Transverse colon (tissue), 4 donors: ENCODE measurements at regions not wholly inside any gene's neighbourhood (a gene's known extent, or its start where the extent isn't known, plus 50 kb on each side); places are given as distances from the start of the nearest gene placed in this dataset.

Experiments
- DNase-seq: peaks from one replicate; pipeline ENCODE4 v3.0.0-alpha.2; 2019
- H3K27ac ChIP-seq, 4 donors: fragments of 200-600 bp; sonication (generic); 2 replicates each; pipeline ENCODE4 v1.5.1; 2016 to 2018; ENCODE audit warnings: inconsistent platforms in 4 of 4
- H3K27me3 ChIP-seq: fragments of 200-600 bp; sonication (generic); 2 replicates; pipeline ENCODE4 v1.5.1; 2017; ENCODE audit warnings: inconsistent platforms
- H3K36me3 ChIP-seq, 4 donors: fragments of 200-600 bp; sonication (generic); 2 replicates each; pipeline ENCODE4 v1.5.1; 2017 to 2019; ENCODE audit warnings: inconsistent platforms in 4 of 4
- H3K4me1 ChIP-seq, 4 donors: fragments of 200-600 bp; sonication (generic); 2 replicates each; pipeline ENCODE4 v1.5.1; 2017 to 2020; ENCODE audit warnings: inconsistent platforms in 4 of 4
- H3K4me3 ChIP-seq, 4 donors: fragments of 200-600 bp; sonication (generic); 1 replicate in 1 of 4; 2 replicates in 3 of 4; pipeline versions ENCODE4 v1.5.1 to v1.6.1; 2017 to 2019; ENCODE audit warnings: inconsistent platforms in 4 of 4
- H3K9me3 ChIP-seq, 2 donors: fragments of 200-600 bp; sonication (generic); 2 replicates each; pipeline ENCODE4 v1.5.1; 2017 to 2019; ENCODE audit warnings: inconsistent platforms in 2 of 2
- CTCF ChIP-seq, 5 experiments: fragments of 200-600 bp in 3 of 5; fragments of 450-650 bp in 2 of 5; sonication (generic) in 3 of 5; IDR thresholded peaks; 1 replicate in 2 of 5; 2 replicates in 3 of 5; pipeline ENCODE4 v1.5.1; 2016 to 2017; ENCODE audit warnings: antibody characterized with exemption in 5 of 5, inconsistent platforms in 3 of 5, mild to moderate bottlenecking in 2 of 5, moderate library complexity in 1 of 5
- EP300 ChIP-seq: sonication (generic); formaldehyde crosslinking; IDR thresholded peaks from one replicate; pipeline ENCODE4 v1.6.1; 2017; ENCODE audit warnings: antibody characterized with exemption, low read depth
- POLR2A ChIP-seq: fragments of 450-650 bp; IDR thresholded peaks from one replicate; pipeline ENCODE4 v1.6.1; 2016; ENCODE audit warnings: antibody characterized with exemption, mild to moderate bottlenecking, moderate library complexity
- POLR2AphosphoS5 ChIP-seq, 3 donors: sonication (generic); formaldehyde crosslinking; IDR thresholded peaks; one replicate each; pipeline ENCODE4 v1.6.1; 2016; ENCODE audit warnings: antibody characterized with exemption in 3 of 3
- WGBS, 2 donors: methylation state at CpG; one replicate each; pipeline ENCODE4 v1.1.5; 2018; ENCODE audit warnings: low coverage in 1 of 2; 5-methylcytosine and 5-hydroxymethylcytosine counted together
- in situ Hi-C, 4 donors: fragments of 200-750 bp; cut with MboI; loops; one replicate each; pipeline versions ENCODE4 v1.15.0 to v1.15.1; 2017; ENCODE audit warnings: low sequenced_read_pairs in 3 of 4, low pct_ligation_motif_present in 1 of 4, low pct_unique_long_range_greater_than_20kb in 1 of 4
- intact Hi-C: fragments of 100-400 bp; cut with DNase I; formaldehyde crosslinking; loops from one replicate; pipeline ENCODE4 v1.15.1; 2023; ENCODE audit warnings: low total_unique reads

DNA sequence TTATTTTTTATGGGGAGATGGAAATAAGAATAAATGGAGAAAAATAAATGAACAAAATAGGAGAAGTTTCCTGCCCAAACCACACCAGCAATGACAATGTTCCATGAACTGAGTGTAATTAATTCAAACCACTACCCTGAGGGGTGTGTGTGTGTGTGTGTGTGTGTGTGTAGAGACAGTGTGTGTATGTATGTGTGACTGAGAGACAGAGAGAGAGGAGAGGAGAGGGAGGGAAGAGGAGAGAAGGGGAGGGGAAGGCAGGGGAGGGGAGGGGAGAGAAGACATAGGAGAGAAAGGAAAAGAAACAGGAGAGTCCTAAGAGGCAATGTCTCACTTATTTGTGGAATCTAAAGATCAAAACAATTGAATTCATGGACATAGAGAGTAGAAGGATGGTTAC lies 65.0 kb upstream of the POU2AF1 start:
- Histone ChIP-seq H3K27me3 (no peaks in the 10 kb centered on the region), H3K27ac (no peak overlapping the region), H3K4me3 (no peak overlapping the region), H3K36me3 (no peaks in the 10 kb centered on the region), H3K9me3 (no peaks in the 10 kb centered on the region), H3K4me1 (peaks cover 0 to 21% (median 13%) of the 10 kb centered on the region in 4 donors)
- TF ChIP-seq POLR2AphosphoS5 (IDR thresholded peaks at IDR 0.05) (no peak), EP300 (no peak), POLR2A (no peak), CTCF (IDR thresholded peaks at IDR 0.05) (no peak)
- DNase-seq: no peak
- intact Hi-C loops: no loop called here
- in situ Hi-C loops: loop anchor here in 3 of 4 donors (10.0 to 25.0 kb wide), 3 partner anchors 982 to 1257 kb away; no protein-coding TSS in a partner anchor

DNA sequence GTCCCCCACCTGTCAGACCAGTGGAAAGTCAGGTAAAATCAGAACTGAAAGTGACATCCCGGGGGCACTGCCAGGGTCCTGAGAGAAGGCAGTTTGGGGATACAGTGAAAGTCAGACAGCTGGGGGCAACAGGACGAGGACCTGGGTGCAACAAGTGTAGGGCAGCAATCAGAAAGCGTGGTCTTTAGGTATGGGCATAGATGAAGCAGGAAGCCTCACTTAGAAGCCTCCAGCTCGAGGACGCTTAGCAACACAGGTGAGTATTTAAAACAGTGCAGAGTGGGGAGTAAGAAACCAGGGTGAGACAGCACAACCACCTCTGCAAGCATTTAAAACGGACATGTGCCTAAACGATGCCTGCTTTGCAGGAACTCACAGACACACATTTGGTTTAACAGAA lies 64.6 kb upstream of the POU2AF1 start:
- in situ Hi-C loops (loop anchor here in 3 of 4 donors (10.0 to 25.0 kb wide), 3 partner anchors 981 to 1256 kb away; no protein-coding TSS in a partner anchor), intact Hi-C loops (no loop called here)
- peaks cover 0 to 21% (median 13%) of the 10 kb centered on the region in 4 donors for H3K4me1 ChIP-seq
- TF ChIP-seq POLR2A (no peak), EP300 (no peak), POLR2AphosphoS5 (IDR thresholded peaks at IDR 0.05) (no peak), CTCF (IDR thresholded peaks at IDR 0.05) (no peak)
- H3K27me3 ChIP-seq: no peaks in the 10 kb centered on the region
- DNase-seq: no peak
- no peaks in the 10 kb centered on the region for H3K36me3 ChIP-seq
- no peak overlapping the region for H3K27ac ChIP-seq
- H3K4me3 ChIP-seq: no peak overlapping the region
- H3K9me3 ChIP-seq: no peaks in the 10 kb centered on the region
- 73 to 77% methylated on average over 7 of the region's 7 CpGs for WGBS, 2 donors

GRCh38 chr11:111443032-111443431 lies 64.0 kb upstream of the POU2AF1 start:
- WGBS, 2 donors: 83 to 94% methylated on average over 1 to 2 of the region's 2 CpGs
- H3K27me3 ChIP-seq: no peaks in the 10 kb centered on the region
- in situ Hi-C loops (loop anchor here in 3 of 4 donors (10.0 to 25.0 kb wide), 3 partner anchors 981 to 1256 kb away; no protein-coding TSS in a partner anchor), intact Hi-C loops (no loop called here)
- no peak overlapping the region for H3K4me3 ChIP-seq
- no peak for DNase-seq
- no peak overlapping the region for H3K27ac ChIP-seq
- TF ChIP-seq EP300 (no peak), POLR2AphosphoS5 (IDR thresholded peaks at IDR 0.05) (no peak), CTCF (IDR thresholded peaks at IDR 0.05) (no peak), POLR2A (no peak)
- no peaks in the 10 kb centered on the region for H3K9me3 ChIP-seq
- no peaks in the 10 kb centered on the region for H3K36me3 ChIP-seq
- peaks cover 0 to 21% (median 14%) of the 10 kb centered on the region in 4 donors for H3K4me1 ChIP-seq

- TF ChIP-seq POLR2AphosphoS5 (IDR thresholded peaks at IDR 0.05): peak; percentile 39 to 64 (median 63)
- no peak for TF ChIP-seq CTCF (IDR thresholded peaks at IDR 0.05)
- peak; percentile 2 for TF ChIP-seq EP300
- intact Hi-C loops: no loop called here
- Histone ChIP-seq H3K36me3 (no peaks in the 10 kb centered on the region), H3K4me3 (no peak overlapping the region), H3K27me3 (no peaks in the 10 kb centered on the region), H3K4me1 (peaks cover 0 to 31% (median 27%) of the 10 kb centered on the region in 4 donors), H3K27ac (peak overlapping the region; percentile 43 to 58 (median 52)), H3K9me3 (no peaks in the 10 kb centered on the region)
- 60 to 68% methylated on average over 8 of the region's 8 CpGs for WGBS, 2 donors
- no peak for DNase-seq
- in situ Hi-C loops: loop anchor here in 3 of 4 donors (10.0 to 25.0 kb wide), 3 partner anchors 979 to 1254 kb away; no protein-coding TSS in a partner anchor
Observed at GRCh38 chr11:111441443-111441842, 62.4 kb upstream of the POU2AF1 start.
